Epithelial cell of esophagus (primary cell): ENCODE measurements at regions not wholly inside any gene's neighbourhood (a gene's known extent, or its start where the extent isn't known, plus 50 kb on each side); places are given as distances from the start of the nearest gene placed in this dataset.

Experiments
- DNase-seq: peaks from one replicate; pipeline ENCODE4 v3.0.0; 2010; ENCODE audit warnings: low read depth
- H3K4me3 ChIP-seq: 2 replicates; pipeline ENCODE4 v1.5.1; 2011; ENCODE audit warnings: mild to moderate bottlenecking, low read length, control low read depth
- CTCF ChIP-seq: IDR thresholded peaks from 2 replicates; pipeline ENCODE4 v1.5.1; 2011; ENCODE audit warnings: low read depth, mild to moderate bottlenecking, low read length, control low read depth, inconsistent platforms; ENCODE audit not compliant: insufficient read depth; ENCODE audit errors: missing control alignments

- DNase-seq, result no peak
- TF ChIP-seq CTCF, result no peak
- no peak overlapping the region for H3K4me3 ChIP-seq
These were observed 422.5 kb downstream of the FOXO1 start for GRCh38 chr13:40243982-40244381.

GRCh38 chr13:40245567-40245966 is 420.9 kb downstream of the FOXO1 start:
- DNase-seq, result no peak
- H3K4me3 ChIP-seq, result no peak overlapping the region
- TF ChIP-seq CTCF, result no peak

- no peak overlapping the region for H3K4me3 ChIP-seq
- TF ChIP-seq CTCF, result no peak
- peak; percentile 55 for DNase-seq
These were observed 418.6 kb downstream of the FOXO1 start for GRCh38 chr13:40247845-40248244.

GRCh38 chr13:40251343-40252032 is 415.0 kb downstream of the FOXO1 start:
- TF ChIP-seq CTCF, result no peak
- DNase-seq, result peak; percentile 76

GRCh38 chr13:40252241-40252640 is 414.2 kb downstream of the FOXO1 start:
- no peak overlapping the region for H3K4me3 ChIP-seq
- no peak for TF ChIP-seq CTCF
- peak; percentile 80 for DNase-seq

More at GRCh38 chr13:40251343-40252032, 415.0 kb downstream of the FOXO1 start:
- no peak overlapping the region for H3K4me3 ChIP-seq

- DNase-seq, result no peak
- TF ChIP-seq CTCF, result no peak
- H3K4me3 ChIP-seq, result no peak overlapping the region
These were observed 413.8 kb downstream of the FOXO1 start for GRCh38 chr13:40252676-40253075.

- DNase-seq, result peak; percentile 63
- no peak for TF ChIP-seq CTCF
- H3K4me3 ChIP-seq, result no peak overlapping the region
These were observed 412.0 kb downstream of the FOXO1 start for GRCh38 chr13:40254394-40254793.
